Esophagus muscularis mucosa (tissue), 3 donors: ENCODE measurements at regions not wholly inside any gene's neighbourhood (a gene's known extent, or its start where the extent isn't known, plus 50 kb on each side); places are given as distances from the start of the nearest gene placed in this dataset.

ENCODE experiments used
- CTCF ChIP-seq, 3 experiments: fragments of 200-600 bp in 2 of 3; fragments of 450-650 bp in 1 of 3; sonication (generic) in 2 of 3; IDR thresholded peaks; one replicate each; pipeline ENCODE4 v1.5.1; 2017 to 2019; ENCODE audit warnings: antibody characterized with exemption in 3 of 3, mild to moderate bottlenecking in 2 of 3, moderate library complexity in 1 of 3
- POLR2A ChIP-seq: fragments of 450-650 bp; IDR thresholded peaks from one replicate; pipeline ENCODE4 v1.6.1; 2017; ENCODE audit warnings: antibody characterized with exemption, moderate library complexity, mild to moderate bottlenecking, low read depth

DNA sequence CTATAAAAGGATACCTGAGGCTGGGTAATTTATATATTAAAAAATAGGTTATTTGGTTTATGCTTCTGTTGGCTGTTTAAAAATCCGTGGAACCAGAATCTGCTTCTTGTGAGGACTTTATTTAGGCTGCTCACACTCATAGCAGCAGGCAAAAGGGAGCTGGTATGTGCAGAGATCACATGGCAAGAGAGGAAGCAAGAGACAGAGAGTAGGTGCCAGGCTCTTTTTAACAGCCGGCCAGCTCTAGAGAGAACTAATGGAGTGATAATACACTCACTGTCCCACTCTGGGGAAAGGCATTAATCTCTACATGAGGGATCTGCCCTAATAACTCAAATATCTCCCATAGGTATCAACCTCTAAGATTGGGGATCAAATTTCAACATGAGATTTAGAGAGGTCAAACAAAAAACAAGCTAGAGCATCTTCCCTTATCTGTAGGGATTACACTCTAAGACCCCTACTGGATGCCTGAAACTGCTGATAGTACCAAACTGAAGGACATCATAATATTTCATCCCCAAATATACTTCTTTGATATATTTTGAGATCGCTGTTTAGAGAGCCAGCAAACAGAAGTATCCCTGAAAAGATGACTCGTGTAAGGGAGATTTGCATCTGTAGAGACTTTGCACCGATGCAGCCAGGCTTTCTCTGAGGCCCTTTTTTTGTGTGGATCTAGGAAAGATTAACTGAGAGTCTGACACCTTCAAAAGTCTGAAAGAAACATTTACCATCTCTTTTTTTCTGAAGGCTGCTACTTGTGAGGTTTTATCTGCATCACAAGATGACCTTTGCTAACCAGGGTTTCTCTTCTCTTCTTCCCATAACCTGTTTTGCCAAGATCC is 717.0 kb upstream of the MBL2 start:
- TF ChIP-seq CTCF (IDR thresholded peaks at IDR 0.05) (no peak), POLR2A (no peak)
